Karpas-422 (cell line): ENCODE measurements at regions not wholly inside any gene's neighbourhood (a gene's known extent, or its start where the extent isn't known, plus 50 kb on each side); places are given as distances from the start of the nearest gene placed in this dataset.

Source experiments
- DNase-seq: peaks from one replicate; pipeline ENCODE4 v3.0.0-alpha.2; 2015
- H2AFZ ChIP-seq: fragments of 200-600 bp; sonication (generic); 2 replicates; pipeline ENCODE4 v1.6.1; 2014; ENCODE audit warnings: antibody characterized with exemption, low read length, mixed read lengths
- H3K27ac ChIP-seq: fragments of 200-600 bp; sonication (generic); 2 replicates; pipeline ENCODE4 v1.5.1; 2014; ENCODE audit warnings: mild to moderate bottlenecking, low read length, moderate library complexity
- H3K27me3 ChIP-seq: fragments of 200-600 bp; sonication (generic); 2 replicates; pipeline ENCODE4 v1.6.1; 2014; ENCODE audit warnings: low read length, mixed read lengths
- H3K36me3 ChIP-seq: fragments of 200-600 bp; sonication (generic); 2 replicates; pipeline ENCODE4 v1.6.1; 2014; ENCODE audit warnings: low read length, mixed read lengths; ENCODE audit not compliant: insufficient read depth
- H3K4me1 ChIP-seq: fragments of 200-600 bp; sonication (generic); 2 replicates; pipeline ENCODE4 v1.6.1; 2014; ENCODE audit warnings: mild to moderate bottlenecking, low read length, mixed read lengths
- H3K4me2 ChIP-seq: fragments of 200-600 bp; sonication (generic); 2 replicates; pipeline ENCODE4 v1.6.1; 2014; ENCODE audit warnings: low read length, low read depth, mild to moderate bottlenecking; ENCODE audit not compliant: poor library complexity, severe bottlenecking
- H3K4me3 ChIP-seq: fragments of 200-600 bp; sonication (generic); 2 replicates; pipeline ENCODE4 v1.5.1; 2014; ENCODE audit warnings: mild to moderate bottlenecking, antibody characterized with exemption, low read length, mixed read lengths
- H3K79me2 ChIP-seq: fragments of 200-600 bp; sonication (generic); 2 replicates; pipeline ENCODE4 v1.6.1; 2014; ENCODE audit warnings: mild to moderate bottlenecking, low read length, mixed read lengths
- H3K9ac ChIP-seq: fragments of 200-600 bp; sonication (generic); 2 replicates; pipeline ENCODE4 v1.6.0; 2014; ENCODE audit warnings: low read length
- H3K9me2 ChIP-seq: fragments of 200-600 bp; sonication (generic), shearing (Covaris generic); replicated peaks from 2 replicates; pipeline ENCODE4 v1.6.0; 2014; ENCODE audit warnings: mild to moderate bottlenecking, low read length, moderate library complexity; ENCODE audit not compliant: insufficient read depth
- H3K9me3 ChIP-seq: fragments of 300-700, 200-600 bp; sonication (generic); 2 replicates; pipeline ENCODE4 v1.6.1; 2014; ENCODE audit warnings: low read length, mixed read lengths
- H4K20me1 ChIP-seq: fragments of 200-600 bp; sonication (generic); 2 replicates; pipeline ENCODE4 v1.6.1; 2014; ENCODE audit warnings: mild to moderate bottlenecking, antibody characterized with exemption, low read length, low read depth; ENCODE audit not compliant: insufficient read depth

DNA sequence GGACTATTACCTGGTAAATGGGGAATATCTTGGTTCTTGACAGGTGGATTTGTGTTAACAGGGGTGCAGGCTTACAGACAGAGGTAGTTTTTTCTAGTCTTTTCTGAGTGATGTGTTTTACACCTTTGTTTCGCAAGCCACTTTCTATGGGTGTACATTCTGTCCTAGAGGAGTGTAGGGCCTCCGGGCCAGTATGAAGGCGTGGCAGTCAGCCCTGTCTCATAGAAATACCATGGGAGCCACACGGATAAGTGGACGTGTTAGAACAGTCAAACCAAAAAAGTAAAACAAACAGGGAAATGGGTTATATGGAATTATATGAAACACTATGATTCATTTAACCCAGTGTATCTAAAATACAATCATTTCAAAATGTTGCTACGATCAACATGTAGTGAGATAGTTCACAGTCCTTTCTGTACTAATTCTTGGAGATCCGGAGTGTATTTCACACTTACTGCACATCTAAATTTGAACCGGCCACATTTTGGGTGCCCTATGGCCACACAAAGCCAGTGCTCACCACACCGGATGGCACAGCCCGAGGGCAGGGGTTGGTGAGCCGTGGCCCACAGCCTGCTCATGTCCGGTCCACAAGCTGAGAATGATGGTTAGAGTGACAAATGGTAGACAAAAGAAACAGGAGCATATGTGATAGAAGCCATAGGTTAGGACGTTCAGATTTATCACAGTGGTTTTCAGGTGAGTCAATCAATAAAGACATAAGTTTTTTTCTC lies 80.1 kb upstream of the IRX4 start:
- no peak overlapping the region for H3K4me2 ChIP-seq
- no peak overlapping the region for H3K9ac ChIP-seq
- DNase-seq = no peak
- no peaks in the 10 kb centered on the region for H3K79me2 ChIP-seq
- H3K4me3 ChIP-seq = no peak overlapping the region
- no peaks in the 10 kb centered on the region for H4K20me1 ChIP-seq
- H2AFZ ChIP-seq = no peak overlapping the region
- no peaks in the 10 kb centered on the region for H3K27me3 ChIP-seq
- no peaks in the 10 kb centered on the region for H3K9me3 ChIP-seq
- H3K36me3 ChIP-seq = no peaks in the 10 kb centered on the region
- no peaks in the 10 kb centered on the region for H3K9me2 ChIP-seq
- no peak overlapping the region for H3K27ac ChIP-seq
- no peaks in the 10 kb centered on the region for H3K4me1 ChIP-seq

DNA sequence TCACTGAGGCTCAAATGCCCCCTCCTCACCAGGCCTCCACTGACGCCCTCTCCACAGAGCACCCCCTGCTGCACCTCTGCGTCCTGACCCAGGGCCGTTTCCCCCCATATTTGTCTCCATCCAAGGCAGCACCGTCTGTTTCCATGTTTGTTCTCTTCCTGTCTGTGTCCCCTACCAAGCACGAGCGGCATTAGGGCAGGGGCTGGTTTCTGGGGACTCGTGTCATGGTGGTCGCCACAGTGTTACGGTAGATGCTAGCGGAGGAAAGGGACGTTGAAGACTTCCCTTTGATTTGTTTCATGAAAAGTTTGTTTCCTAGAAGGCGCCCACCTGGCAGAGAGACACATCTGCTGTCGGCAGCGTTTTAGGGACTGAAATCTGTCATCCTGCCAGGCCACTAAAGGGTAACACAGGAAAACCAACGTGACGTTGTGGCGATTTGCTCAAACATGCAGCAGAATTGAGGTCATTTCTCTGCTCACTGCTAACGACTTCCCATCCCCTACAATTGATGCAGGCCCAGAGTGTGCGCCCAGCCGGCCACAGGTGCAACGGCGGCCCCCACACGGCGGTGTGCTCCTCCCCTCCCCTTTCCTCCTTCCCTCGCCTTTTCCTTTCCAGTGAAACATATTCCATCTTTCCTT lies 79.3 kb upstream of the IRX4 start:
- no peak overlapping the region for H3K4me2 ChIP-seq
- no peak for DNase-seq
- H3K4me1 ChIP-seq = no peaks in the 10 kb centered on the region
- H3K9me3 ChIP-seq = no peaks in the 10 kb centered on the region
- H3K36me3 ChIP-seq = no peaks in the 10 kb centered on the region
- no peak overlapping the region for H3K27ac ChIP-seq
- no peaks in the 10 kb centered on the region for H3K9me2 ChIP-seq
- no peaks in the 10 kb centered on the region for H4K20me1 ChIP-seq
- H3K27me3 ChIP-seq = no peaks in the 10 kb centered on the region
- no peak overlapping the region for H2AFZ ChIP-seq
- no peak overlapping the region for H3K9ac ChIP-seq
- no peaks in the 10 kb centered on the region for H3K79me2 ChIP-seq
- H3K4me3 ChIP-seq = no peak overlapping the region

DNA sequence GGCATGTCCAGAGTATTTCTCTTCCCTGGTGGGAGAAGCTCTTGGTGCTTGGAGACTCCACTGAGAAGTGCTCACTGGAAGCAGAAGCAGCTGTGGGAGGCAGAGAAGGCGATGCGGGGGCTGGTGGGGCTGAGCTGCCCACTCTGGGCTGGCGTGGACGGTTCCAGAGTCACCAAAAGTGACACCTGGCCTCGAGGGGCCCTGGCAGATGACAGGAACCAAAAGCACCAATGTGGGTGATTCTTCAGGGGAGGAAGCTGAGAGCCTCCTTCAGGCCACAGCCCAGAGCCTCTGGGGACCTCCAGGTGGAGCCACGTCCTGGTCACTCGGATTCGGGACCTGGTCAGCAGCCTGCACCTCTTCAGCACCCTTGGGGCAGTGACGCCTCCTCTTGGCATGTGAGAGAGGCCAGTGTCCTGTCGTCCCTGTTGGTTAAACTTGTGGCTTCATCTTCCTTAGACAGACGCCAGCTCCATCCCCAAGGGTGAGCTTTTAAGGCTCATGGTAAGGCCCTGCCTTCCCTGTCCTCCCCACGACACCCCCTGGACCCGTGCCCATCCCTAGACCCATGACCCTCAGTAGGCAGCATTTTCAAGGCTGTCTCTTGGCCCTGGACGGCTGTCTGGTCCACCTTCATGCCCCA lies 78.7 kb upstream of the IRX4 start:
- Histone ChIP-seq H3K36me3 (no peaks in the 10 kb centered on the region), H3K4me3 (no peak overlapping the region), H4K20me1 (no peaks in the 10 kb centered on the region), H3K27me3 (no peaks in the 10 kb centered on the region), H3K9ac (no peak overlapping the region), H3K27ac (no peak overlapping the region), H3K4me1 (no peaks in the 10 kb centered on the region), H3K4me2 (no peak overlapping the region), H3K9me3 (no peaks in the 10 kb centered on the region), H2AFZ (no peak overlapping the region), H3K79me2 (no peaks in the 10 kb centered on the region), H3K9me2 (no peaks in the 10 kb centered on the region)
- no peak for DNase-seq

DNA sequence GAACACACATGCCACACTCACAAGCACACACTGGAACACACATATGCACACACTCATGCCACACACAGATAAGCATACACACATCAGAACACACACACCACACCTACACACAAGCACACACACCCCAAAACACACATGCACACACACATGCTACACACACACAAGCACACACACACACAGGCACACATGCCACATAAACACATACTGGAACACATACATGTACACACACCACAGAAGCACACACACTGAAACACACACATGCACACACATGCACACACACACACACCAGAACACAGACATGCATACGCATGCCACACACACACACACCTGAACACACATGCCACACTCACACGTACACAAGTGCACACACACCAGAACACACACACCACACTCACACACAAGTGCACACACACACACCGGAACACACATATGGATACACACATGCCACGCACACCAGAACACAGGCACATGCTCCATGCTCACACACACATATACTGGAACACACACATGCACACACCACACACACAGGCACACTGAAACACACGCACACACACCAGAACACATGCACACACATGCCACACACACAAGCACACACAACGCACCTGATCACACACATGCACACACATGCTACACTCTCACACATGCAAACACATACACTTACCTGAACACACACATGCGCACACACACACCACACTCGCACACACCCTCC lies 78.0 kb upstream of the IRX4 start:
- Histone ChIP-seq H3K9me2 (no peaks in the 10 kb centered on the region), H2AFZ (no peak overlapping the region), H3K27ac (no peak overlapping the region), H3K9me3 (no peaks in the 10 kb centered on the region), H3K36me3 (no peaks in the 10 kb centered on the region), H3K79me2 (no peaks in the 10 kb centered on the region), H3K4me1 (no peaks in the 10 kb centered on the region), H3K4me2 (no peak overlapping the region), H3K4me3 (no peak overlapping the region), H3K9ac (no peak overlapping the region), H4K20me1 (no peaks in the 10 kb centered on the region), H3K27me3 (no peaks in the 10 kb centered on the region)
- DNase-seq = no peak

DNA sequence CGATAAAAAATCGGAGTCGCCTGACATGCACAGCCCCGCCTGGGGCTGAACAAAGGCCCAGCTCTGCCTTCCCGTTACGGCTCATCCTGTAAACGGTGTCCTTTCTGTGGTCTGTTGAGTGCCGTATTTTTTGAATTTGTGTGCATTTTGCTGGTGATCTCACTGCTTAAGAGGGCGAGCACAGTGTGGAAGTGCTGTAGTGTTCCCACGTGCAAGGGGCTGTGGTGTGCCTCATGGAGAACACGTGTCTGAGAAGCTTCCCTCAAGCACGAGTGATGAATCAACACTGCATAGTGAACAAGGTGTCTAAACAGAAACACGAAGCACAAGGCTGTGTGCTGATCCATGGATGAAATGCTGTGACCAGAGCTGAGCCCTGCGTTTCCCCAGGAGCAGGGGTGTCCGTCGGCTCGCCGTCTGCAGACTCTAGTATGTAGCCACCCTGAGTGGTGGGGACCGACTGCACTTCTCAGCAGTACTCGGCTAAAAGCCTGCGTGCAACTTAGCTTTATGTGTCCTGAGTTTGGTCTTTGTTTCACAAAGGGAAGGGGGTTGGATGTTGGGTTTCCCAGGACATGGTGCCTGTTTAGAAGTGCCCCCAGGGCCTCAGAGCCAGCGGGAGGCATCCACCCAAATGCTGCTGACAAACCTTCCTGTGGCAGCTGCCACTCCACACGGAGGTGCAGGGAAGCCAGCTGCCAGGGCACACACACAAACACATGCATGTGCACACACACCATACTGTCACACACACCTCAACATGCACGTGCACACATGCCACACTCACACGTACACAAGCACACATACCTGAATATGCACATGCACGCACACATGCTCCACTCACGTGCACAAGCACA lies 77.2 kb upstream of the IRX4 start:
- Histone ChIP-seq H4K20me1 (no peaks in the 10 kb centered on the region), H3K9me2 (no peaks in the 10 kb centered on the region), H2AFZ (no peak overlapping the region), H3K9ac (no peak overlapping the region), H3K9me3 (no peaks in the 10 kb centered on the region), H3K36me3 (no peaks in the 10 kb centered on the region), H3K79me2 (no peaks in the 10 kb centered on the region), H3K27ac (no peak overlapping the region), H3K4me2 (no peak overlapping the region), H3K4me1 (no peaks in the 10 kb centered on the region), H3K4me3 (no peak overlapping the region), H3K27me3 (no peaks in the 10 kb centered on the region)
- no peak for DNase-seq

DNA sequence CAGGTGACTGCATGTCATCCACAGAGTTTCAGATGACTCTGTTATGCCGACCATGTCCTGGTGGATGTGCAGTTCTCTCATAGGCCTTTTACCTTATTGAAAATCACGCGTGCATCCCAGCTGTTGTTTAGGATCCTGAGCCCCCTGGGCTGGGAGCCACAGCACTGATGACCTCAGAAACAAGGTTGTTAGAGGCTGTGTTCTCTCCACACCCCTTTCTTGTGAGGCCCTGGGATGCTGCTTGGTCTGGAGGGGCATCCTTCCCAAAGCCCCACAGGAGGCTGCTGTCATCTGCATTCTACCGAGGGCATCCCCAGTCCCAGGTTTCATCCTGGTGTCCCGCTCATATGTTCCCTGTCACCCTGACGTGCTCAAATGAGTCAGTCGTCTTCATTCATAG lies 76.5 kb upstream of the IRX4 start:
- Histone ChIP-seq H3K4me3 (no peak overlapping the region), H3K9ac (no peak overlapping the region), H3K9me3 (no peaks in the 10 kb centered on the region), H3K27me3 (no peaks in the 10 kb centered on the region), H4K20me1 (no peaks in the 10 kb centered on the region), H3K9me2 (no peaks in the 10 kb centered on the region), H3K79me2 (no peaks in the 10 kb centered on the region), H3K4me2 (no peak overlapping the region), H3K27ac (no peak overlapping the region), H3K36me3 (no peaks in the 10 kb centered on the region), H2AFZ (no peak overlapping the region), H3K4me1 (no peaks in the 10 kb centered on the region)
- DNase-seq = no peak

DNA sequence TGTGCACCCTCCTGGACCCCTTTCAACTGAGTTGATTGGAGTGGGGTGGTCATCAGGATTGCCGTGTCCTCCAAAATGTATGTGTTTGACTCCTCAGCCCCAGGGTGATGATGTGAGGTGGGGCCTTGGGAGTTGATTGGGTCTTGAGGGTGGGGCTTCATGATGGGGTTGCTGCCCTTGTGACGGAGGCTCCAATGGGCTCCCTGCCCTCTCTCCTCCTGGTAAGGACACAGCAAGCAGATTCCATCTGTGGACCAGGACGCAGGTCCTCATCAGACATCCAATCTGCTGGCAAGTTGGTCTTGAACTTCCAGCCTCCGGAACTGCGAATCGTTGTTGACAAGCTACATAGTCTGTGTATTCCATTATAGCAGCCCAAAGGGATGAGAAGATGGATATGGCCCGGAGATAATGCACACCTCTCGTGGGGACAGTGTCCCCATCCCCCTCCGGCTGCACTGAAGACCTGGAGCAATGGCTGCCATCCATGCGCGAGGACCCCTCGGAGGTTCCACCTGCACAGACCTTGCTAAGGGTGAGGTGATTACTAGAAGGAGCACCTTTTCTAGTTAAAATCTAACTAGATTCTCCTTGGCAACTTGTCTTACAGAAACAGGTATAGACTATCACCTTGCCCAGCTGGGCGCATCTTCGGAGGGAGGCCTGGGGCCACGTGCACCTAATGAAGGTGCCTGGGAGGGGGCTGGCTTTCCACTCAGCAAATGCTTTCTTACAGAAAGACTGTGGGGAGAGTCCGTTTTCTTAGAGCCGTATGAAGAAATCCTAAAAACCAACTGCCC lies 75.7 kb upstream of the IRX4 start:
- H3K36me3 ChIP-seq = no peaks in the 10 kb centered on the region
- no peak overlapping the region for H3K4me3 ChIP-seq
- H3K27me3 ChIP-seq = no peaks in the 10 kb centered on the region
- H4K20me1 ChIP-seq = no peaks in the 10 kb centered on the region
- no peak overlapping the region for H3K9ac ChIP-seq
- DNase-seq = no peak
- no peaks in the 10 kb centered on the region for H3K9me2 ChIP-seq
- no peaks in the 10 kb centered on the region for H3K9me3 ChIP-seq
- H3K27ac ChIP-seq = no peak overlapping the region
- no peak overlapping the region for H2AFZ ChIP-seq
- H3K79me2 ChIP-seq = no peaks in the 10 kb centered on the region
- H3K4me2 ChIP-seq = no peak overlapping the region
- no peaks in the 10 kb centered on the region for H3K4me1 ChIP-seq
